HCT116 (cell line): ENCODE measurements at regions not wholly inside any gene's neighbourhood (a gene's known extent, or its start where the extent isn't known, plus 50 kb on each side); places are given as distances from the start of the nearest gene placed in this dataset.

Experiments used
- ATAC-seq: fragments of 200-7000 bp; cut with Tn5 transposase; 2 replicates; pipeline ENCODE4 v1.9.1; 2020; ENCODE audit warnings: mild to moderate bottlenecking, moderate library complexity
- BruUV-seq: library from RNA; stranded (reverse); fragments of 400-500 nt; replicated peaks from 2 replicates; lab custom pipeline; 2021; lab: Mats Ljungman, UMichigan
- CTCF ChIA-PET: fragments of 300-600 bp; sonication (Branson Sonifier 250); formaldehyde crosslinking; loops from one replicate; lab custom pipeline; 2021; ENCODE audit warnings: antibody characterized with exemption; lab: Charles Lee
- POLR2A ChIA-PET: fragments of 300-600, 350-600 bp; sonication (Branson Sonifier 250); formaldehyde crosslinking; loops from one replicate; lab custom pipeline; 2021; ENCODE audit warnings: antibody characterized with exemption; lab: Charles Lee
- RAD21 ChIA-PET, 2 experiments: fragments of 300-600 bp; sonication (Branson Sonifier 250); formaldehyde crosslinking; loops; one replicate each; lab custom pipeline; 2023; ENCODE audit warnings: low total read pairs in 2 of 2; ENCODE audit not compliant: uncharacterized antibody in 2 of 2, unreplicated experiment in 2 of 2, low non-redundant PET in 1 of 2; lab: Charles Lee
- DNase-seq: peaks from one replicate; pipeline ENCODE4 v3.0.0-alpha.2; 2010; ENCODE audit warnings: low read depth, low spot score
- H2AFZ ChIP-seq: fragments of 200-600 bp; shearing (Covaris generic), sonication (generic); 2 replicates; pipeline ENCODE4 v1.6.1; 2017; ENCODE audit warnings: low read depth, mixed run types, mixed read lengths, antibody characterized with exemption, low read length; ENCODE audit not compliant: poor library complexity, severe bottlenecking
- H3K27ac ChIP-seq: 2 replicates; pipeline ENCODE4 v1.5.1; 2012; ENCODE audit warnings: low read depth, low read length
- H3K27me3 ChIP-seq: fragments of 200-600 bp; sonication (generic); 2 replicates; pipeline ENCODE4 v1.6.1; 2016; ENCODE audit warnings: mixed run types, low read length, mixed read lengths; ENCODE audit not compliant: insufficient read depth
- H3K36me3 ChIP-seq, 2 experiments: fragments of 200-500 bp in 1 of 2; fragments of 200-600 bp in 1 of 2; sonication (Bioruptor generic) in 1 of 2; sonication (generic) in 1 of 2; 2 replicates each; pipeline versions ENCODE4 v1.5.1 to v1.6.1; 2014 to 2016; ENCODE audit warnings: low read length in 2 of 2, inconsistent platforms in 1 of 2, mixed read lengths in 1 of 2, mixed run types in 1 of 2; ENCODE audit not compliant: insufficient read depth in 2 of 2, control insufficient read depth in 1 of 2
- H3K4me1 ChIP-seq, 2 experiments: fragments of 200-600 bp in 1 of 2; sonication (generic) in 1 of 2; 2 replicates each; pipeline versions ENCODE4 v1.5.1 to v1.6.1; 2012 to 2017; ENCODE audit warnings: low read length in 2 of 2, inconsistent platforms in 1 of 2, mild to moderate bottlenecking in 1 of 2, mixed read lengths in 1 of 2, mixed run types in 1 of 2, moderate library complexity in 1 of 2; ENCODE audit not compliant: insufficient read depth in 2 of 2, control insufficient read depth in 1 of 2
- H3K4me2 ChIP-seq: fragments of 200-600 bp; sonication (generic); 2 replicates; pipeline ENCODE4 v1.6.1; 2017; ENCODE audit warnings: mixed run types, low read length, mixed read lengths
- H3K4me3 ChIP-seq, 2 experiments: fragments of 200-600 bp in 1 of 2; sonication (generic) in 1 of 2; replicated peaks in 1 of 2; 2 replicates each; pipeline ENCODE4 v1.5.1; 2011 to 2016; ENCODE audit warnings: low read length in 2 of 2, control low read depth in 1 of 2, low read depth in 1 of 2, mild to moderate bottlenecking in 1 of 2, mixed read lengths in 1 of 2, mixed run types in 1 of 2
- H3K79me2 ChIP-seq: fragments of 200-600 bp; sonication (generic); 2 replicates; pipeline ENCODE4 v1.6.1; 2017; ENCODE audit warnings: mild to moderate bottlenecking, mixed run types, low read length, moderate library complexity, mixed read lengths; ENCODE audit not compliant: insufficient read depth
- H3K9ac ChIP-seq: fragments of 200-600 bp; sonication (generic); 2 replicates; pipeline ENCODE4 v1.6.1; 2016; ENCODE audit warnings: low read length, mixed read lengths
- H3K9me2 ChIP-seq: fragments of 200-600 bp; sonication (generic), shearing (Covaris generic); 2 replicates; pipeline ENCODE4 v1.6.1; 2017; ENCODE audit warnings: mixed run types, mild to moderate bottlenecking, moderate library complexity; ENCODE audit not compliant: insufficient read depth
- H3K9me3 ChIP-seq, 2 experiments: fragments of 200-500 bp in 1 of 2; fragments of 200-600 bp in 1 of 2; sonication (Bioruptor generic) in 1 of 2; sonication (generic) in 1 of 2; 2 replicates each; pipeline ENCODE4 v1.6.1; 2014 to 2017; ENCODE audit warnings: low read length in 2 of 2, mixed read lengths in 2 of 2, inconsistent platforms in 1 of 2, low read depth in 1 of 2, mild to moderate bottlenecking in 1 of 2, mixed run types in 1 of 2, moderate library complexity in 1 of 2; ENCODE audit not compliant: control insufficient read depth in 1 of 2, insufficient read depth in 1 of 2
- H4K20me1 ChIP-seq: fragments of 200-600 bp; sonication (generic), shearing (Covaris generic); 2 replicates; pipeline ENCODE4 v1.6.1; 2017; ENCODE audit warnings: mixed run types, mild to moderate bottlenecking, moderate library complexity; ENCODE audit not compliant: insufficient read depth
- ATF3 ChIP-seq: IDR thresholded peaks from 2 replicates; pipeline ENCODE4 v1.6.1; 2012
- CBX3 ChIP-seq: IDR thresholded peaks from 2 replicates; pipeline ENCODE4 v1.6.1; 2012; ENCODE audit warnings: low read depth
- CEBPB ChIP-seq: IDR thresholded peaks from 2 replicates; pipeline ENCODE4 v1.6.1; 2012; ENCODE audit warnings: low read depth
- CTCF ChIP-seq, 3 experiments: fragments of 200-600 bp in 1 of 3; sonication (generic) in 1 of 3; IDR thresholded peaks in 2 of 3; conservative IDR thresholded peaks in 1 of 3; 2 replicates each; pipeline ENCODE4 v1.5.1; 2012 to 2017; ENCODE audit warnings: low read depth in 2 of 3, low read length in 2 of 3, antibody characterized with exemption in 1 of 3, borderline replicate concordance in 1 of 3, control low read depth in 1 of 3, mild to moderate bottlenecking in 1 of 3, mixed read lengths in 1 of 3, mixed run types in 1 of 3, moderate library complexity in 1 of 3; ENCODE audit not compliant: insufficient read depth in 1 of 3
- ELF1 ChIP-seq: IDR thresholded peaks from 2 replicates; pipeline ENCODE4 v1.6.1; 2012; ENCODE audit warnings: low read depth, borderline replicate concordance
- EZH2phosphoT487 ChIP-seq: fragments of 200-600 bp; IDR thresholded peaks from 2 replicates; pipeline ENCODE4 v1.6.1; 2018; ENCODE audit warnings: antibody characterized with exemption, borderline replicate concordance
- FOSL1 ChIP-seq: IDR thresholded peaks from 2 replicates; pipeline ENCODE4 v1.6.1; 2012; ENCODE audit warnings: low read depth
- JUND ChIP-seq: IDR thresholded peaks from 2 replicates; pipeline ENCODE4 v1.6.1; 2012
- MAX ChIP-seq: IDR thresholded peaks from 2 replicates; pipeline ENCODE4 v1.6.1; 2012
- POLR2A ChIP-seq: IDR thresholded peaks from 2 replicates; pipeline ENCODE4 v1.7.0; 2011; ENCODE audit warnings: borderline replicate concordance; ENCODE audit not compliant: insufficient read depth, insufficient read length; ENCODE audit errors: extremely low read depth
- POLR2AphosphoS5 ChIP-seq: IDR thresholded peaks from 2 replicates; pipeline ENCODE4 v1.6.1; 2011; ENCODE audit warnings: mild to moderate bottlenecking, low read depth, low read length, moderate library complexity
- RAD21 ChIP-seq: IDR thresholded peaks from 2 replicates; pipeline ENCODE4 v1.6.1; 2012; ENCODE audit warnings: low read depth, mild to moderate bottlenecking
- REST ChIP-seq: IDR thresholded peaks from 2 replicates; pipeline ENCODE4 v1.6.1; 2012; ENCODE audit warnings: low read depth
- SIN3A ChIP-seq: IDR thresholded peaks from 2 replicates; pipeline ENCODE4 v1.6.1; 2012; ENCODE audit warnings: low read depth
- SP1 ChIP-seq: IDR thresholded peaks from 2 replicates; pipeline ENCODE4 v1.6.1; 2012; ENCODE audit warnings: low read depth
- SRF ChIP-seq: IDR thresholded peaks from 2 replicates; pipeline ENCODE4 v1.6.1; 2012; ENCODE audit warnings: low read depth
- TCF7L2 ChIP-seq: IDR thresholded peaks from 2 replicates; pipeline ENCODE4 v1.7.0; 2011; ENCODE audit warnings: borderline replicate concordance, inconsistent platforms; ENCODE audit not compliant: insufficient read depth, insufficient read length; ENCODE audit errors: extremely low read depth
- YY1 ChIP-seq: IDR thresholded peaks from 2 replicates; pipeline ENCODE4 v1.6.1; 2011; ENCODE audit warnings: low read length, low read depth, moderate library complexity, mild to moderate bottlenecking; ENCODE audit not compliant: insufficient replicate concordance; ENCODE audit errors: extremely low read depth
- ZBTB33 ChIP-seq: IDR thresholded peaks from 2 replicates; pipeline ENCODE4 v1.6.1; 2011; ENCODE audit warnings: mild to moderate bottlenecking, low read length, moderate library complexity; ENCODE audit not compliant: insufficient replicate concordance; ENCODE audit errors: extremely low read depth
- ZFX ChIP-seq: fragments of 450-650 bp; IDR thresholded peaks from 2 replicates; pipeline ENCODE4 v1.6.1; 2017
- intact Hi-C: fragments of 100-400 bp; cut with micrococcal nuclease; formaldehyde crosslinking; loops from 2 replicates; pipeline ENCODE4 v1.10.0; 2022

GRCh38 chr13:40377783-40378182 lies 288.7 kb downstream of the FOXO1 start:
- Histone ChIP-seq H4K20me1 (no peaks in the 10 kb centered on the region), H3K27ac (no peak overlapping the region), H3K4me2 (no peak overlapping the region), H3K9ac (no peak overlapping the region), H3K79me2 (no peaks in the 10 kb centered on the region), H3K36me3 (no peaks in the 10 kb centered on the region), H3K4me1 (no peaks in the 10 kb centered on the region), H2AFZ (no peak overlapping the region), H3K4me3 (no peak overlapping the region), H3K9me2 (no peaks in the 10 kb centered on the region), H3K27me3 (no peaks in the 10 kb centered on the region), H3K9me3 (peaks cover 0 to 3% of the 10 kb centered on the region in 2 experiments; a peak in 1 of 4 replicates)
- ChIA-PET RAD21 (no interaction called here), CTCF (no interaction called here), POLR2A (no interaction called here)
- no TSS peak for BruUV-seq
- DNase-seq = no peak
- intact Hi-C loops = no loop called here
- TF ChIP-seq EZH2phosphoT487 (no peak), FOSL1 (no peak), CBX3 (no peak), TCF7L2 (no peak), ELF1 (no peak), CEBPB (no peak), YY1 (no peak), RAD21 (no peak), ZFX (no peak), SIN3A (no peak), SRF (no peak), REST (no peak), MAX (no peak), ZBTB33 (no peak), JUND (no peak), SP1 (no peak), POLR2A (no peak), ATF3 (no peak), POLR2AphosphoS5 (no peak), CTCF (IDR thresholded peaks at IDR 0.05 in 2 of 3, conservative IDR thresholded peaks at IDR 0.05 in 1 of 3; ENCODE audit: borderline replicate concordance in 1 of 3, insufficient read depth in 1 of 3, low read depth in 2 of 3, low read length in 2 of 3) (no peak)
- no peak for ATAC-seq
